Adrenal gland (tissue), 5 donors: ENCODE measurements at regions not wholly inside any gene's neighbourhood (a gene's known extent, or its start where the extent isn't known, plus 50 kb on each side); places are given as distances from the start of the nearest gene placed in this dataset.

ENCODE experiments used
- CTCF ChIP-seq, 6 experiments: fragments of 450-650 bp in 4 of 6; fragments of 200-600 bp in 2 of 6; sonication (generic) in 1 of 6; IDR thresholded peaks; 1 replicate in 5 of 6; 2 replicates in 1 of 6; pipeline versions ENCODE4 v1.5.1 to v1.8.0; 2016 to 2021; ENCODE audit warnings: antibody characterized with exemption in 6 of 6, mild to moderate bottlenecking in 2 of 6, moderate library complexity in 1 of 6
- POLR2A ChIP-seq, 2 donors: fragments of 450-650 bp; IDR thresholded peaks; one replicate each; pipeline ENCODE4 v1.6.1; 2017; ENCODE audit warnings: antibody characterized with exemption in 2 of 2, mild to moderate bottlenecking in 2 of 2, moderate library complexity in 1 of 2
- donor health status: DM: no; HTN: no; CAD: no.

GRCh38 chr4:129230846-129231245 lies 134.9 kb downstream of the C4orf33 start:
- TF ChIP-seq POLR2A (IDR thresholded peaks at IDR 0.05) (no peak), CTCF (IDR thresholded peaks at IDR 0.05) (no peak)
